Neural cell (in vitro differentiated cells): ENCODE measurements at regions not wholly inside any gene's neighbourhood (a gene's known extent, or its start where the extent isn't known, plus 50 kb on each side); places are given as distances from the start of the nearest gene placed in this dataset.

ENCODE experiments used
- CTCF ChIP-seq: fragments of 450-650 bp; IDR thresholded peaks from 2 replicates; pipeline ENCODE4 v1.5.1; 2014; ENCODE audit warnings: antibody characterized with exemption, mild to moderate bottlenecking, moderate library complexity; ENCODE audit not compliant: poor library complexity, severe bottlenecking
- EP300 ChIP-seq: fragments of 450-650 bp; conservative IDR thresholded peaks from 2 replicates; pipeline ENCODE4 v1.6.1; 2014; ENCODE audit warnings: antibody characterized with exemption, mild to moderate bottlenecking, moderate library complexity; ENCODE audit not compliant: poor library complexity, severe bottlenecking
- EZH2 ChIP-seq: fragments of 200-600, 300-800 bp; shearing (Covaris generic), sonication (generic); IDR thresholded peaks from 2 replicates; pipeline ENCODE4 v1.6.1; 2014; ENCODE audit warnings: antibody characterized with exemption, low read length, borderline replicate concordance, mild to moderate bottlenecking; ENCODE audit not compliant: insufficient read depth, poor library complexity, severe bottlenecking
- POLR2AphosphoS5 ChIP-seq: IDR thresholded peaks from 2 replicates; pipeline ENCODE4 v1.6.1; 2012
- SMC3 ChIP-seq: fragments of 450-650 bp; conservative IDR thresholded peaks from 2 replicates; pipeline ENCODE4 v1.6.1; 2014; ENCODE audit warnings: antibody characterized with exemption, mild to moderate bottlenecking, moderate library complexity; ENCODE audit not compliant: poor library complexity
- TAF1 ChIP-seq: IDR thresholded peaks from 2 replicates; pipeline ENCODE4 v1.6.1; 2012; ENCODE audit warnings: low read depth

DNA sequence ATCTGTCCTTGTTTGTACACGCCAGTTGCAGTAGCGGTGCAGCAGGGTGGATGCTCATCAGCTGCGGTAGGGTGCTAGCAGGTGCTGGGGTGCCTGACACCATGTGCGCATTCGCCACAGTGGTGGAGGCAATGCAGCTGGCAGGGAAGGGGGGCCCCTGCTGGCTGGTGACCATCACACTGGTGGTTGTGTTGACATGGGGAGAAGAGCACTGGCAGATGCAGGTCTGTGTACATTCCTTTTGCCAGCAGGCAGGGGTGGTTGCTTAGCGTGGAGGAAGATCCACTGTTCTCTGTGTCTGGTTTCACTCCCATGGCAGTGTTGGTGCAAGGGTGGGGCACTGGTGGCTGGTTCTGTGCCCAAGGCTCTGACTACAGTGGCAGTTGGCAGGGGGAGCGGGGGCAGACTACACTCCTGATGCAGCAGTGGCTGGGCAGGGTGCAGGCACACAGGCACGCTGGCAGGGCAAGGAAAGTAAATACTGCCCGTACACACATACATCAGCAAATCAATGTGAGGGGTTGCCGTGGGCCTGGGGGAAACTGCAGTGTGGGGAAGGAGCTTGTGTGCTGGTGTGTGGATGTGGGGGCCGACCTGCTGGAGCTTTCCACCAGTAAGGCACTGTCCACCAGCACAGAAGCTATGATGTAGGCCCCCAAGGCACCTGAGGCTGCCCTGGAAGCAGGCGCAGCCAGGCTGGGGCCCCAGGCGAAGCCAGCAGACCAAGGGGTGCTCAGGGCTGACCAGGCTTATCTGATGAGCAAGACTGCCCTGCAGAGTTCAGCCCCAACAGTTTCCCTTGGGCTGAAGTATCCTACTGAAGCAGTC, 87.2 kb upstream of the UNC5B start:
- TF ChIP-seq POLR2AphosphoS5 = no peak
- no peak for TF ChIP-seq CTCF
- no peak for TF ChIP-seq TAF1
- TF ChIP-seq EZH2 = no peak
- no peak for TF ChIP-seq EP300
- TF ChIP-seq SMC3 = no peak
